KG1 (cell line): ENCODE measurements at regions not wholly inside any gene's neighbourhood (a gene's known extent, or its start where the extent isn't known, plus 50 kb on each side); places are given as distances from the start of the nearest gene placed in this dataset.
"Not testable (repeated sequence)": the region's sequence is repeated elsewhere in the genome, so short reads cannot be mapped to it uniquely, and the experiment has no call there.

Source experiments
- DNase-seq: peaks from one replicate; lab custom pipeline; 2025; lab: John Stamatoyannopoulos, UW

- DNase-seq: not testable (repeated sequence)
Measured at GRCh38 chr6:180091-180694, 112.1 kb upstream of the DUSP22 start.

- DNase-seq: no peak
Measured at GRCh38 chr6:181049-181654, 111.1 kb upstream of the DUSP22 start.

- no peak for DNase-seq
Measured at GRCh38 chr6:183668-184067, 108.6 kb upstream of the DUSP22 start.

- no peak for DNase-seq
Measured at GRCh38 chr6:184161-184700, 108.1 kb upstream of the DUSP22 start.

GRCh38 chr6:186340-186965, 105.8 kb upstream of the DUSP22 start:
- DNase-seq: no peak

GRCh38 chr6:187210-187861, 105.0 kb upstream of the DUSP22 start:
- DNase-seq: no peak

GRCh38 chr6:188821-189655, 103.2 kb upstream of the DUSP22 start:
- peak; percentile 64 for DNase-seq

GRCh38 chr6:189676-190075, 102.6 kb upstream of the DUSP22 start:
- DNase-seq: no peak

- no peak for DNase-seq
Measured at GRCh38 chr6:190596-191395, 101.5 kb upstream of the DUSP22 start.

- no peak for DNase-seq
Measured at GRCh38 chr6:191487-192312, 100.6 kb upstream of the DUSP22 start.

GRCh38 chr6:192313-192664, 100.0 kb upstream of the DUSP22 start:
- DNase-seq: no peak

- no peak for DNase-seq
Measured at GRCh38 chr6:193180-193579, 99.1 kb upstream of the DUSP22 start.

GRCh38 chr6:193773-194310, 98.4 kb upstream of the DUSP22 start:
- DNase-seq: no peak

- DNase-seq: no peak
Measured at GRCh38 chr6:195861-196360, 96.4 kb upstream of the DUSP22 start.

GRCh38 chr6:196543-196942, 95.7 kb upstream of the DUSP22 start:
- DNase-seq: no peak

GRCh38 chr6:203661-204060, 88.6 kb upstream of the DUSP22 start:
- no peak for DNase-seq

- no peak for DNase-seq
Measured at GRCh38 chr6:206264-206663, 86.0 kb upstream of the DUSP22 start.

GRCh38 chr6:208364-208763, 83.9 kb upstream of the DUSP22 start:
- no peak for DNase-seq

GRCh38 chr6:208938-209337, 83.3 kb upstream of the DUSP22 start:
- DNase-seq: no peak
